H1 (cell line): ENCODE measurements at regions not wholly inside any gene's neighbourhood (a gene's known extent, or its start where the extent isn't known, plus 50 kb on each side); places are given as distances from the start of the nearest gene placed in this dataset.

ENCODE experiments used
- CTCF ChIA-PET: fragments of 300-600 bp; sonication (Branson Sonifier 250); formaldehyde crosslinking; loops from one replicate; lab custom pipeline; 2021; ENCODE audit not compliant: partially characterized antibody; lab: Charles Lee
- POLR2A ChIA-PET: fragments of 300-600 bp; sonication (Branson Sonifier 250); formaldehyde crosslinking; loops from one replicate; lab custom pipeline; 2021; ENCODE audit warnings: inconsistent platforms; ENCODE audit not compliant: partially characterized antibody; lab: Charles Lee
- DNase-seq, 2 experiments: peaks; one replicate each; pipeline versions ENCODE4 v3.0.0 to v3.0.0-alpha.2; 2010 to 2022; ENCODE audit warnings: low spot score in 2 of 2, low read depth in 1 of 2, mixed read lengths in 1 of 2
- FAIRE-seq: peaks from 2 replicates; lab custom pipeline; 2011; peaks lifted over from hg19 to GRCh38; lab: Jason Lieb, UNC
- H2AFZ ChIP-seq: 2 replicates; pipeline ENCODE4 v1.8.1; 2012; ENCODE audit warnings: low read length, inconsistent platforms
- H2AK5ac ChIP-seq: 2 replicates; pipeline ENCODE4 v1.6.1; 2013; ENCODE audit warnings: low read depth, low read length
- H2BK120ac ChIP-seq: replicated peaks from 2 replicates; pipeline ENCODE3; 2013; ENCODE audit warnings: low read depth, low read length, inconsistent platforms
- H2BK12ac ChIP-seq: 2 replicates; pipeline ENCODE4 v1.6.1; 2013; ENCODE audit warnings: low read depth, low read length
- H2BK15ac ChIP-seq: 2 replicates; pipeline ENCODE4 v1.6.1; 2013; ENCODE audit warnings: low read length
- H2BK20ac ChIP-seq: 2 replicates; pipeline ENCODE4 v1.6.1; 2013; ENCODE audit warnings: low read length
- H2BK5ac ChIP-seq: 2 replicates; pipeline ENCODE4 v1.6.1; 2013; ENCODE audit warnings: low read depth, low read length
- H3K14ac ChIP-seq: 2 replicates; pipeline ENCODE4 v1.6.1; 2013; ENCODE audit warnings: inconsistent platforms; ENCODE audit not compliant: insufficient read length
- H3K18ac ChIP-seq: 2 replicates; pipeline ENCODE4 v1.6.1; 2013; ENCODE audit warnings: low read length; ENCODE audit errors: extremely low read depth
- H3K23ac ChIP-seq: 2 replicates; pipeline ENCODE4 v1.6.1; 2013; ENCODE audit warnings: inconsistent platforms; ENCODE audit not compliant: insufficient read length
- H3K23me2 ChIP-seq: 2 replicates; pipeline ENCODE4 v1.6.1; 2013; ENCODE audit warnings: low read depth, low read length
- H3K27ac ChIP-seq: 2 replicates; pipeline ENCODE4 v1.6.1; 2011; ENCODE audit warnings: low read depth, low read length, inconsistent platforms
- H3K27me3 ChIP-seq, 4 experiments: replicated peaks in 1 of 4; 1 replicate in 1 of 4; 2 replicates in 3 of 4; pipeline versions ENCODE4 v1.6.1 to v1.8.1; 2011 to 2013; ENCODE audit warnings: low read length in 3 of 4, mild to moderate bottlenecking in 3 of 4, inconsistent platforms in 2 of 4, mixed read lengths in 2 of 4, moderate library complexity in 1 of 4; ENCODE audit not compliant: control insufficient read depth in 3 of 4, insufficient read depth in 3 of 4; ENCODE audit errors: extremely low read depth in 1 of 4
- H3K36me3 ChIP-seq, 4 experiments: 2 replicates each; pipeline versions ENCODE4 v1.6.1 to v1.8.1; 2011 to 2013; ENCODE audit warnings: mild to moderate bottlenecking in 4 of 4, low read length in 3 of 4, moderate library complexity in 2 of 4, control low read depth in 1 of 4, inconsistent platforms in 1 of 4; ENCODE audit not compliant: insufficient read depth in 4 of 4, control insufficient read depth in 2 of 4
- H3K4ac ChIP-seq: replicated peaks from 2 replicates; pipeline ENCODE3; 2013; ENCODE audit warnings: low read length, low read depth, mixed read lengths, inconsistent platforms; ENCODE audit not compliant: insufficient read length
- H3K4me1 ChIP-seq, 4 experiments: replicated peaks in 1 of 4; 1 replicate in 1 of 4; 2 replicates in 3 of 4; pipeline versions ENCODE4 v1.6.1 to v1.8.1; 2011 to 2013; ENCODE audit warnings: low read length in 3 of 4, inconsistent platforms in 2 of 4, mixed read lengths in 1 of 4; ENCODE audit not compliant: insufficient read depth in 4 of 4, control insufficient read depth in 3 of 4
- H3K4me2 ChIP-seq, 2 experiments: 2 replicates each; pipeline versions ENCODE4 v1.6.1 to v1.8.1; 2011 to 2013; ENCODE audit warnings: low read depth in 2 of 2, low read length in 2 of 2, control low read depth in 1 of 2, inconsistent platforms in 1 of 2, mild to moderate bottlenecking in 1 of 2; ENCODE audit not compliant: insufficient read depth in 1 of 2
- H3K4me3 ChIP-seq, 4 experiments: fragments of 200-600, 300-600 bp in 1 of 4; sonication (generic), shearing (Covaris generic), sonication (Bioruptor Twin) in 1 of 4; 2 replicates each; pipeline versions ENCODE4 v1.5.1 to v1.8.1; 2011 to 2016; ENCODE audit warnings: low read length in 4 of 4, low read depth in 3 of 4, control low read depth in 2 of 4, inconsistent platforms in 2 of 4, mild to moderate bottlenecking in 2 of 4, mixed read lengths in 1 of 4, moderate library complexity in 1 of 4; ENCODE audit not compliant: insufficient read depth in 2 of 4; ENCODE audit errors: extremely low read depth in 1 of 4
- H3K56ac ChIP-seq: replicated peaks from 2 replicates; pipeline ENCODE3; 2013; ENCODE audit warnings: low read depth, mild to moderate bottlenecking, mixed read lengths, low read length, inconsistent platforms; ENCODE audit not compliant: insufficient read length
- H3K79me1 ChIP-seq: 2 replicates; pipeline ENCODE4 v1.6.1; 2013; ENCODE audit warnings: low read depth, low read length, control low read depth
- H3K79me2 ChIP-seq, 2 experiments: 2 replicates each; pipeline versions ENCODE4 v1.6.1 to v1.8.1; 2012 to 2013; ENCODE audit warnings: low read length in 2 of 2, mild to moderate bottlenecking in 2 of 2, inconsistent platforms in 1 of 2; ENCODE audit not compliant: insufficient read depth in 2 of 2, control insufficient read depth in 1 of 2
- H3K9ac ChIP-seq, 4 experiments: replicated peaks in 1 of 4; 1 replicate in 1 of 4; 2 replicates in 3 of 4; pipeline versions ENCODE4 v1.6.1 to v1.8.1; 2011 to 2013; ENCODE audit warnings: low read depth in 3 of 4, low read length in 3 of 4, control low read depth in 2 of 4, mild to moderate bottlenecking in 2 of 4, moderate library complexity in 2 of 4, inconsistent platforms in 1 of 4; ENCODE audit errors: extremely low read depth in 1 of 4
- H3K9me3 ChIP-seq, 2 experiments: 2 replicates each; pipeline versions ENCODE4 v1.6.1 to v1.8.1; 2012 to 2013; ENCODE audit warnings: mild to moderate bottlenecking in 2 of 2, moderate library complexity in 2 of 2, control low read depth in 1 of 2, inconsistent platforms in 1 of 2, low read depth in 1 of 2, low read length in 1 of 2, mixed read lengths in 1 of 2; ENCODE audit not compliant: insufficient read depth in 2 of 2
- H4K20me1 ChIP-seq, 2 experiments: replicated peaks in 1 of 2; 2 replicates each; pipeline versions ENCODE3 to v1.8.1; 2011 to 2013; ENCODE audit warnings: inconsistent platforms in 2 of 2, low read length in 2 of 2, mild to moderate bottlenecking in 1 of 2; ENCODE audit not compliant: insufficient read depth in 2 of 2, control insufficient read depth in 1 of 2
- H4K5ac ChIP-seq: 2 replicates; pipeline ENCODE4 v1.6.1; 2013; ENCODE audit warnings: low read length, low read depth, mixed read lengths, inconsistent platforms; ENCODE audit not compliant: insufficient read length
- H4K8ac ChIP-seq: 2 replicates; pipeline ENCODE4 v1.8.0; 2013; ENCODE audit warnings: mild to moderate bottlenecking, moderate library complexity, low read length, inconsistent platforms; ENCODE audit not compliant: insufficient read depth; ENCODE audit errors: extremely low read depth
- H4K91ac ChIP-seq: replicated peaks from 2 replicates; pipeline ENCODE3; 2013; ENCODE audit warnings: low read length, mixed read lengths, inconsistent platforms; ENCODE audit not compliant: insufficient read length
- BCL11A ChIP-seq, 2 experiments: IDR thresholded peaks; one replicate each; pipeline ENCODE4 v1.6.1; 2011; ENCODE audit warnings: low read depth in 2 of 2, low read length in 2 of 2, mild to moderate bottlenecking in 2 of 2
- CHD1 ChIP-seq: IDR thresholded peaks from 2 replicates; pipeline ENCODE4 v1.6.1; 2012; ENCODE audit warnings: low read depth, low read length, improper control_type of control experiment
- CREB1 ChIP-seq: IDR thresholded peaks from 2 replicates; pipeline ENCODE4 v1.6.1; 2012; ENCODE audit warnings: inconsistent platforms
- HDAC2 ChIP-seq, 2 experiments: fragments of 300-600 bp in 1 of 2; sonication (generic) in 1 of 2; IDR thresholded peaks; 2 replicates each; pipeline ENCODE4 v1.6.1; 2011 to 2012; ENCODE audit warnings: low read depth in 2 of 2, low read length in 2 of 2, mild to moderate bottlenecking in 2 of 2, moderate library complexity in 2 of 2, borderline replicate concordance in 1 of 2, inconsistent platforms in 1 of 2
- KDM5A ChIP-seq: fragments of 200-600 bp; IDR thresholded peaks from 2 replicates; pipeline ENCODE4 v1.7.1; 2012; ENCODE audit warnings: mild to moderate bottlenecking, low read length, inconsistent platforms, mixed read lengths
- NRF1 ChIP-seq: IDR thresholded peaks from 2 replicates; pipeline ENCODE4 v1.6.1; 2011; ENCODE audit warnings: mild to moderate bottlenecking, low read depth, low read length, improper control_type of control experiment
- RAD21 ChIP-seq, 2 experiments: IDR thresholded peaks in 1 of 2; conservative IDR thresholded peaks in 1 of 2; 2 replicates each; pipeline ENCODE4 v1.6.1; 2011; ENCODE audit warnings: low read depth in 2 of 2, low read length in 2 of 2, improper control_type of control experiment in 1 of 2, inconsistent platforms in 1 of 2, mild to moderate bottlenecking in 1 of 2, moderate library complexity in 1 of 2
- RBBP5 ChIP-seq: IDR thresholded peaks from 2 replicates; pipeline ENCODE4 v1.7.1; 2012; ENCODE audit warnings: low read depth, mild to moderate bottlenecking, inconsistent platforms, low read length, moderate library complexity, borderline replicate concordance
- RXRA ChIP-seq: IDR thresholded peaks from 2 replicates; pipeline ENCODE4 v1.6.1; 2011; ENCODE audit warnings: low read depth, mild to moderate bottlenecking, low read length, moderate library complexity; ENCODE audit not compliant: insufficient read depth
- SIX5 ChIP-seq: IDR thresholded peaks from 2 replicates; pipeline ENCODE4 v1.6.1; 2011; ENCODE audit warnings: mild to moderate bottlenecking, low read depth, low read length
- SP1 ChIP-seq: IDR thresholded peaks from 2 replicates; pipeline ENCODE4 v1.6.1; 2011; ENCODE audit warnings: low read depth, low read length
- SP4 ChIP-seq: IDR thresholded peaks from 2 replicates; pipeline ENCODE4 v1.6.1; 2012; ENCODE audit warnings: low read length, inconsistent platforms
- SRF ChIP-seq: IDR thresholded peaks from 2 replicates; pipeline ENCODE4 v1.6.1; 2011; ENCODE audit warnings: mild to moderate bottlenecking, low read depth, low read length, moderate library complexity
- TBP ChIP-seq: IDR thresholded peaks from 2 replicates; pipeline ENCODE4 v1.6.1; 2011; ENCODE audit warnings: low read depth, low read length, improper control_type of control experiment
- USF2 ChIP-seq: IDR thresholded peaks from 2 replicates; pipeline ENCODE4 v1.6.1; 2011; ENCODE audit warnings: low read length, improper control_type of control experiment
- WGBS, 2 experiments: shearing (Covaris generic) in 1 of 2; methylation state at CpG; one replicate each; pipeline versions ENCODE4 v1.1.6 to v1.1.7; 2013 to 2015; ENCODE audit warnings: low lambda C conversion rate in 2 of 2, mixed read lengths in 2 of 2, inconsistent platforms in 1 of 2, low coverage in 1 of 2, missing lambda C conversion rate in 1 of 2; ENCODE audit not compliant: insufficient replicate concordance in 2 of 2, insufficient coverage in 1 of 2, insufficient read length in 1 of 2; ENCODE audit errors: extremely low coverage in 1 of 2, missing lambda C conversion rate in 1 of 2; 5-methylcytosine and 5-hydroxymethylcytosine counted together

- no peaks in the 10 kb centered on the region for H3K23me2 ChIP-seq
- no peaks in the 10 kb centered on the region for H3K36me3 ChIP-seq
- no peak overlapping the region for H3K14ac ChIP-seq
- WGBS, 2 experiments, result 88% methylated on average over 4 of the region's 4 CpGs; no CpG with 5 or more reads in 1 of the 2 experiments
- H2AFZ ChIP-seq, result no peak overlapping the region
- no peak overlapping the region for H4K5ac ChIP-seq
- H2BK5ac ChIP-seq, result no peak overlapping the region
- FAIRE-seq, result no peak
- H3K4me3 ChIP-seq, result no peak overlapping the region
- H3K4me1 ChIP-seq, result no peaks in the 10 kb centered on the region
- DNase-seq, result no peak
- no peaks in the 10 kb centered on the region for H3K9me3 ChIP-seq
- no peak overlapping the region for H2AK5ac ChIP-seq
- no peaks in the 10 kb centered on the region for H3K79me1 ChIP-seq
- H3K27ac ChIP-seq, result no peak overlapping the region
- H4K91ac ChIP-seq, result no peak overlapping the region
- H3K9ac ChIP-seq, result no peak overlapping the region
- no peak overlapping the region for H2BK12ac ChIP-seq
- no peak overlapping the region for H2BK120ac ChIP-seq
- H3K23ac ChIP-seq, result no peak overlapping the region
- H3K56ac ChIP-seq, result no peak overlapping the region
- H3K4ac ChIP-seq, result no peak overlapping the region
- H2BK15ac ChIP-seq, result no peak overlapping the region
- H2BK20ac ChIP-seq, result no peak overlapping the region
- H3K27me3 ChIP-seq, result no peaks in the 10 kb centered on the region
- no peaks in the 10 kb centered on the region for H3K79me2 ChIP-seq
- POLR2A ChIA-PET, result no interaction called here
- H3K4me2 ChIP-seq, result no peak overlapping the region
- CTCF ChIA-PET, result interaction anchor here (0.6 to 1.3 kb wide), 7 partner anchors 14 to 611 kb away, joined by 3 to 4 read pairs (median 3); no protein-coding TSS in a partner anchor
- H3K18ac ChIP-seq, result no peak overlapping the region
- H4K8ac ChIP-seq, result no peak overlapping the region
- no peaks in the 10 kb centered on the region for H4K20me1 ChIP-seq
- TF ChIP-seq TBP, result no peak
- TF ChIP-seq USF2, result no peak
- TF ChIP-seq RAD21 (IDR thresholded peaks at IDR 0.05 in 1 of 2, conservative IDR thresholded peaks at IDR 0.05 in 1 of 2; ENCODE audit: low read depth in 2 of 2, low read length in 2 of 2), result no peak
- TF ChIP-seq CHD1, result no peak
- TF ChIP-seq SP1, result no peak
- TF ChIP-seq HDAC2 (IDR thresholded peaks at IDR 0.05; ENCODE audit: borderline replicate concordance in 1 of 2, low read depth in 2 of 2, low read length in 2 of 2), result no peak
- TF ChIP-seq RBBP5, result no peak
- TF ChIP-seq SIX5, result no peak
- TF ChIP-seq CREB1, result no peak
- no peak for TF ChIP-seq SP4
- TF ChIP-seq BCL11A (IDR thresholded peaks at IDR 0.05; ENCODE audit: low read depth in 2 of 2, low read length in 2 of 2), result no peak
- TF ChIP-seq RXRA, result no peak
- TF ChIP-seq KDM5A, result no peak
- no peak for TF ChIP-seq SRF
- TF ChIP-seq NRF1, result no peak
Observed at GRCh38 chr5:38022631-38023030, 182.8 kb upstream of the GDNF start.
